Trophoblast cell (in vitro differentiated cells and primary cell): ENCODE measurements at regions not wholly inside any gene's neighbourhood (a gene's known extent, or its start where the extent isn't known, plus 50 kb on each side); places are given as distances from the start of the nearest gene placed in this dataset.

Source experiments
- DNase-seq, 2 donors: peaks; one replicate each; pipeline ENCODE4 v3.0.0-alpha.2; 2016
- H2AFZ ChIP-seq: 2 replicates; pipeline ENCODE4 v1.6.1; 2013; ENCODE audit warnings: low read length, moderate library complexity, mild to moderate bottlenecking; ENCODE audit not compliant: insufficient read depth, poor library complexity
- H2AK5ac ChIP-seq: 2 replicates; pipeline ENCODE4 v1.6.1; 2013; ENCODE audit warnings: mild to moderate bottlenecking, low read length
- H2BK120ac ChIP-seq: 2 replicates; pipeline ENCODE4 v1.6.1; 2013; ENCODE audit warnings: low read length, mild to moderate bottlenecking, moderate library complexity; ENCODE audit not compliant: insufficient read depth, poor library complexity
- H2BK12ac ChIP-seq: 2 replicates; pipeline ENCODE4 v1.6.1; 2013; ENCODE audit warnings: mild to moderate bottlenecking, low read length, moderate library complexity
- H2BK5ac ChIP-seq: 2 replicates; pipeline ENCODE4 v1.6.1; 2013; ENCODE audit warnings: low read length, low read depth, moderate library complexity, mild to moderate bottlenecking; ENCODE audit not compliant: poor library complexity
- H3K14ac ChIP-seq: 2 replicates; pipeline ENCODE4 v1.6.1; 2013; ENCODE audit warnings: mild to moderate bottlenecking, low read length
- H3K18ac ChIP-seq: 2 replicates; pipeline ENCODE4 v1.6.1; 2013; ENCODE audit warnings: mild to moderate bottlenecking, low read length
- H3K23ac ChIP-seq: 2 replicates; pipeline ENCODE4 v1.6.1; 2013; ENCODE audit warnings: low read length
- H3K27ac ChIP-seq: 2 replicates; pipeline ENCODE4 v1.5.1; 2013; ENCODE audit warnings: low read depth, mild to moderate bottlenecking, inconsistent platforms, low read length, moderate library complexity
- H3K27me3 ChIP-seq: 2 replicates; pipeline ENCODE4 v1.6.1; 2013; ENCODE audit warnings: inconsistent platforms, mild to moderate bottlenecking, low read length, moderate library complexity; ENCODE audit not compliant: insufficient read depth
- H3K36me3 ChIP-seq, 2 experiments: 1 replicate in 1 of 2; 2 replicates in 1 of 2; pipeline ENCODE4 v1.6.1; 2013; ENCODE audit warnings: low read length in 2 of 2, mild to moderate bottlenecking in 2 of 2, moderate library complexity in 1 of 2; ENCODE audit not compliant: insufficient read depth in 2 of 2, control insufficient read depth in 1 of 2
- H3K4ac ChIP-seq: 2 replicates; pipeline ENCODE4 v1.6.1; 2013; ENCODE audit warnings: low read depth, mild to moderate bottlenecking, low read length, moderate library complexity
- H3K4me1 ChIP-seq, 2 experiments: 1 replicate in 1 of 2; 2 replicates in 1 of 2; pipeline ENCODE4 v1.6.1; 2013; ENCODE audit warnings: low read length in 2 of 2, mild to moderate bottlenecking in 2 of 2, moderate library complexity in 1 of 2; ENCODE audit not compliant: insufficient read depth in 2 of 2, control insufficient read depth in 1 of 2
- H3K4me2 ChIP-seq: 2 replicates; pipeline ENCODE4 v1.6.1; 2013; ENCODE audit warnings: inconsistent platforms, mild to moderate bottlenecking, low read length, moderate library complexity
- H3K4me3 ChIP-seq: 2 replicates; pipeline ENCODE4 v1.5.1; 2013; ENCODE audit warnings: mild to moderate bottlenecking, low read depth, low read length, inconsistent platforms
- H3K79me1 ChIP-seq: one replicate; pipeline ENCODE4 v1.6.1; 2013; ENCODE audit warnings: low read length
- H3K79me2 ChIP-seq: 2 replicates; pipeline ENCODE4 v1.6.1; 2013; ENCODE audit warnings: low read length, mild to moderate bottlenecking; ENCODE audit not compliant: control insufficient read depth, insufficient read depth, poor library complexity
- H3K9ac ChIP-seq: 2 replicates; pipeline ENCODE4 v1.6.1; 2013; ENCODE audit warnings: mild to moderate bottlenecking, low read length
- H3K9me3 ChIP-seq: 2 replicates; pipeline ENCODE4 v1.6.1; 2013; ENCODE audit warnings: low read depth, mild to moderate bottlenecking, control low read depth, inconsistent platforms, low read length; ENCODE audit not compliant: insufficient read depth
- H4K12ac ChIP-seq: 2 replicates; pipeline ENCODE4 v1.6.1; 2013; ENCODE audit warnings: low read depth, mild to moderate bottlenecking, low read length, moderate library complexity
- H4K8ac ChIP-seq: 2 replicates; pipeline ENCODE4 v1.6.1; 2013; ENCODE audit warnings: low read depth, mild to moderate bottlenecking, low read length, moderate library complexity
- H4K91ac ChIP-seq: one replicate; pipeline ENCODE4 v1.6.1; 2013; ENCODE audit warnings: low read depth, mild to moderate bottlenecking, low read length, moderate library complexity
- WGBS: extraction: QIAGEN DNeasy Blood & Tissue Kit; methylation state at CpG from one replicate; pipeline ENCODE4 v1.1.7; 2013; ENCODE audit warnings: missing lambda C conversion rate; ENCODE audit not compliant: insufficient read length, insufficient coverage; ENCODE audit errors: extremely low coverage; 5-methylcytosine and 5-hydroxymethylcytosine counted together

- Histone ChIP-seq H3K27ac (no peak overlapping the region), H4K12ac (no peak overlapping the region), H3K4me2 (no peak overlapping the region), H3K23ac (no peak overlapping the region), H3K9ac (no peak overlapping the region), H2AFZ (no peak overlapping the region), H3K4ac (no peak overlapping the region), H3K36me3 (no peaks in the 10 kb centered on the region), H4K8ac (no peak overlapping the region), H3K27me3 (no peaks in the 10 kb centered on the region), H3K9me3 (no peaks in the 10 kb centered on the region), H4K91ac (no peak overlapping the region), H2BK12ac (no peak overlapping the region), H2BK120ac (no peak overlapping the region), H3K79me2 (no peaks in the 10 kb centered on the region), H2BK5ac (no peak overlapping the region), H3K14ac (no peak overlapping the region), H3K4me3 (no peak overlapping the region), H3K18ac (no peak overlapping the region), H3K79me1 (no peaks in the 10 kb centered on the region), H2AK5ac (no peak overlapping the region), H3K4me1 (no peaks in the 10 kb centered on the region)
- no CpG with 5 or more reads among the region's 1 CpG for WGBS
- DNase-seq, result no peak
Measured at GRCh38 chr5:8048920-8049319, 180.0 kb downstream of the MTRR start.

DNA sequence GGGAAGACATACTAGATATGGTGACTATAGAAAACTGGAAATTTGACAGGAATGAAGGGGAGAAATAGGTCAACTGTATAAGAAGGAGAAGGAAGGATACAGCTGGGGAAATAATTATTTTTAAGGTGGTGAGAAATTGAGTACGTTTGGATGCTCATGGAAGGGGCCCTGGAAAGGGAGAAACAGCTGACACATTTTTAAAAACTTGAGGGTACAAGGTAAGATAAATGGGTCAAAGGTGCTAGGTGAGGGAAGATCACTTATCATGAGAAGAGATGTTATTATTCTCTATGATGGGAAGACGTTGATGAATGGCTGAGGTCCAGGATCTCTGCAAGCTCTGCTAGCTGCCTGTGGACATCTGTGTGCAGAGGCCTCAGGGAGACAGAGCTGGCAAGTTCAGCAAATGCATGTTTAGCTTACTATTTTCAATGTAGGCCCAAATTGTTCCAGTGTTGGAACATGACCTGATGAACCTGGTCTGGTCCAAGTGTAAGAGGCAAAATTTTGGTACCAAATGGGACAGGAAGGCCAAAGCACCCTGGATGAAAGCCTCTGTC is 181.7 kb downstream of the MTRR start:
- Histone ChIP-seq H2BK5ac (no peak overlapping the region), H3K4me3 (no peak overlapping the region), H3K18ac (no peak overlapping the region), H3K9me3 (no peaks in the 10 kb centered on the region), H2BK12ac (no peak overlapping the region), H2AFZ (no peak overlapping the region), H3K79me2 (no peaks in the 10 kb centered on the region), H3K79me1 (no peaks in the 10 kb centered on the region), H4K8ac (no peak overlapping the region), H3K27me3 (no peaks in the 10 kb centered on the region), H3K27ac (no peak overlapping the region), H3K23ac (no peak overlapping the region), H3K4me1 (no peaks in the 10 kb centered on the region), H3K14ac (no peak overlapping the region), H3K36me3 (no peaks in the 10 kb centered on the region), H4K91ac (no peak overlapping the region), H3K4ac (no peak overlapping the region), H2BK120ac (no peak overlapping the region), H2AK5ac (no peak overlapping the region), H3K4me2 (no peak overlapping the region), H4K12ac (no peak overlapping the region), H3K9ac (no peak overlapping the region)
- WGBS, result no CpG with 5 or more reads among the region's 2 CpGs
- no peak for DNase-seq

- no peak overlapping the region for H3K9ac ChIP-seq
- no peak overlapping the region for H4K12ac ChIP-seq
- H2BK12ac ChIP-seq, result no peak overlapping the region
- DNase-seq, result no peak
- H4K91ac ChIP-seq, result no peak overlapping the region
- H3K27ac ChIP-seq, result no peak overlapping the region
- WGBS, result no CpG with 5 or more reads among the region's 13 CpGs
- no peaks in the 10 kb centered on the region for H3K27me3 ChIP-seq
- H3K9me3 ChIP-seq, result no peaks in the 10 kb centered on the region
- H3K79me1 ChIP-seq, result no peaks in the 10 kb centered on the region
- H3K4me3 ChIP-seq, result no peak overlapping the region
- no peak overlapping the region for H2BK120ac ChIP-seq
- no peaks in the 10 kb centered on the region for H3K36me3 ChIP-seq
- no peaks in the 10 kb centered on the region for H3K4me1 ChIP-seq
- H2BK5ac ChIP-seq, result no peak overlapping the region
- H3K4me2 ChIP-seq, result no peak overlapping the region
- no peak overlapping the region for H2AK5ac ChIP-seq
- H3K14ac ChIP-seq, result no peak overlapping the region
- H3K79me2 ChIP-seq, result no peaks in the 10 kb centered on the region
- H3K4ac ChIP-seq, result no peak overlapping the region
- H3K23ac ChIP-seq, result no peak overlapping the region
- H2AFZ ChIP-seq, result no peak overlapping the region
- no peak overlapping the region for H3K18ac ChIP-seq
- no peak overlapping the region for H4K8ac ChIP-seq
Measured at GRCh38 chr5:8053270-8053669, 184.3 kb downstream of the MTRR start.

DNA sequence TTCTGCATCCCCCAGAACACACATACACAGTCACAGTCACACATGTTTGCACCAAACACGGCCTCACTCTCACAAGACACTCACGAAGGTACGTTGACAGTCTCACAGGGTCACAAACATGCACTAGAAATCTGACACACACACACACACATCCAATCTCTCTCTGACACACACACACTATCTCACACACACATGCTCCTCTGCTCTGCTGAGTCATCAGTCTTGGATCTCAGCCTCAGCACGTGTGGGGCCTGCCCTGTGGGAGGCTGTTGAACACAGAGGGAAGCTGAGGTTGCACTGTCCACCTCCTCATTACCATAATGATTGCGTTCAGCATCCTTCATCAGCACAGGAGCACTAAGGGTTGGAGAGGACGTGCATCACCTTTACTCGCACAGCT is 188.8 kb downstream of the MTRR start:
- no peak overlapping the region for H3K27ac ChIP-seq
- H3K9ac ChIP-seq, result no peak overlapping the region
- no peak overlapping the region for H2AK5ac ChIP-seq
- no peak overlapping the region for H3K4ac ChIP-seq
- H3K14ac ChIP-seq, result no peak overlapping the region
- no peak overlapping the region for H2AFZ ChIP-seq
- no peak overlapping the region for H2BK5ac ChIP-seq
- H3K18ac ChIP-seq, result no peak overlapping the region
- H3K4me2 ChIP-seq, result no peak overlapping the region
- no peaks in the 10 kb centered on the region for H3K27me3 ChIP-seq
- H4K91ac ChIP-seq, result no peak overlapping the region
- no peaks in the 10 kb centered on the region for H3K79me2 ChIP-seq
- WGBS, result no CpG with 5 or more reads among the region's 7 CpGs
- H3K23ac ChIP-seq, result no peak overlapping the region
- H3K4me1 ChIP-seq, result no peaks in the 10 kb centered on the region
- H3K9me3 ChIP-seq, result no peaks in the 10 kb centered on the region
- no peak overlapping the region for H4K12ac ChIP-seq
- no peak overlapping the region for H2BK12ac ChIP-seq
- H3K79me1 ChIP-seq, result no peaks in the 10 kb centered on the region
- DNase-seq, result no peak
- H4K8ac ChIP-seq, result no peak overlapping the region
- H3K36me3 ChIP-seq, result no peaks in the 10 kb centered on the region
- no peak overlapping the region for H2BK120ac ChIP-seq
- H3K4me3 ChIP-seq, result no peak overlapping the region
